ENCODE measurements at regions not wholly inside any gene's neighbourhood (a gene's known extent, or its start where the extent isn't known, plus 50 kb on each side); places are given as distances from the start of the nearest gene placed in this dataset.

DNA sequence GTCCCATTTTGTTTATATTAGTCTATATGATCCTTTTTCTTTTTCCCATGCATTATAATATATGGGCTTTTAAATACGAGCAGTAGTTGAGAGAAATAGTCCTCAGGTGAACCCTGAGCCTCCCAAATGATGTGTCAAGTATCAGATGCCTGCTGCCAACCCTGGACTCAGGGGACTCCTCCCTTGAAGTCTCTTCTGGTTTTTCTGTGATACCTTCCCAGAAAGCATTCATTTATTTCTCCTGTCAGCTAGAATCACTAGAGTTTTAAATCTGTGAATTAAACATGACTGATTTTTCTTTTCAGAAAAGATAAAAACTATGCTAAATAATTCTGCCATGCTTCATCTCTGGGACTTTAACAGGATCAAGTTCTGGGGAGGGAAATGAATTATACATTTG is 184.6 kb downstream of the LIG4 start:
- TF ChIP-seq POLR2A (IDR thresholded peaks at IDR 0.05; ENCODE audit: low read depth, low read length), result no peak
- TF ChIP-seq, protein P1, sequence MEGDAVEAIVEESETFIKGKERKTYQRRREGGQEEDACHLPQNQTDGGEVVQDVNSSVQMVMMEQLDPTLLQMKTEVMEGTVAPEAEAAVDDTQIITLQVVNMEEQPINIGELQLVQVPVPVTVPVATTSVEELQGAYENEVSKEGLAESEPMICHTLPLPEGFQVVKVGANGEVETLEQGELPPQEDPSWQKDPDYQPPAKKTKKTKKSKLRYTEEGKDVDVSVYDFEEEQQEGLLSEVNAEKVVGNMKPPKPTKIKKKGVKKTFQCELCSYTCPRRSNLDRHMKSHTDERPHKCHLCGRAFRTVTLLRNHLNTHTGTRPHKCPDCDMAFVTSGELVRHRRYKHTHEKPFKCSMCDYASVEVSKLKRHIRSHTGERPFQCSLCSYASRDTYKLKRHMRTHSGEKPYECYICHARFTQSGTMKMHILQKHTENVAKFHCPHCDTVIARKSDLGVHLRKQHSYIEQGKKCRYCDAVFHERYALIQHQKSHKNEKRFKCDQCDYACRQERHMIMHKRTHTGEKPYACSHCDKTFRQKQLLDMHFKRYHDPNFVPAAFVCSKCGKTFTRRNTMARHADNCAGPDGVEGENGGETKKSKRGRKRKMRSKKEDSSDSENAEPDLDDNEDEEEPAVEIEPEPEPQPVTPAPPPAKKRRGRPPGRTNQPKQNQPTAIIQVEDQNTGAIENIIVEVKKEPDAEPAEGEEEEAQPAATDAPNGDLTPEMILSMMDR (IDR thresholded peaks at IDR 0.05; ENCODE audit: extremely low read depth in 1 of 2, insufficient read depth in 1 of 2, low read depth in 1 of 2, low read length in 2 of 2), result no peak
- no peak for TF ChIP-seq POLR2AphosphoS5 (IDR thresholded peaks at IDR 0.05; ENCODE audit: insufficient read depth, low read depth, low read length)
- TF ChIP-seq, protein P2, sequence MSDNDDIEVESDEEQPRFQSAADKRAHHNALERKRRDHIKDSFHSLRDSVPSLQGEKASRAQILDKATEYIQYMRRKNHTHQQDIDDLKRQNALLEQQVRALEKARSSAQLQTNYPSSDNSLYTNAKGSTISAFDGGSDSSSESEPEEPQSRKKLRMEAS (IDR thresholded peaks at IDR 0.05; ENCODE audit: insufficient read depth, insufficient read length), result no peak
